ENCODE measurements at regions not wholly inside any gene's neighbourhood (a gene's known extent, or its start where the extent isn't known, plus 50 kb on each side); places are given as distances from the start of the nearest gene placed in this dataset.

DNA sequence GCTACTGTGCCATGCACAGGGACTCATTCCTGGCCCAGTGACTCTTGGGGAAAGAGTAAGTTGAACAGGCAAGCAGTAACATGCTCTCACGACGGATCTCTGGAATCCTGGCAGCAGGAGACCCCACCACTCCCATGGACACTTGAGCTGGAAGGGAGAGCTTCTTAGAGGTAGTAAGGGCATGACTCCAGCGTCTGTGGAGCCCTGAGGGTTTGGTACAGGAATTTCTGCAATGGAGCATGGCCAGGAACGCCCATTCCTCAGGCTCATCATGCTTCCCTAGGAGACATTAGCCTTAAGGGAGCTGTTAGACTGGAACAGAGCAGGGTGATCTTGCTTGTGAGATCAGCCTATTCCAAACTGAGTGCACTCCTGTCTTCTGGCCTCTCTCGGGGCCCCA is 212.9 kb downstream of the MAT2B start:
- no peaks in the 10 kb centered on the region for H3K4me1 ChIP-seq (ENCODE audit: insufficient read depth)
- H3K9me3 ChIP-seq (ENCODE audit: low read depth) = no peaks in the 10 kb centered on the region
- no peak for DNase-seq
- in situ Hi-C loops (cut with MboI) = no loop called here
- no peak overlapping the region for H2AFZ ChIP-seq
- H4K20me1 ChIP-seq (ENCODE audit: insufficient read depth) = no peaks in the 10 kb centered on the region
- H3K4me2 ChIP-seq (ENCODE audit: unreplicated experiment) = no peak overlapping the region
- no peak overlapping the region for H3K27ac ChIP-seq
- no peak for TF ChIP-seq EZH2phosphoT487 (IDR thresholded peaks at IDR 0.05; ENCODE audit: insufficient read depth, low read depth)
- TF ChIP-seq EZH2 (IDR thresholded peaks at IDR 0.05; ENCODE audit: insufficient read depth, poor library complexity, severe bottlenecking) = no peak
- H3K36me3 ChIP-seq (ENCODE audit: low read depth) = no peaks in the 10 kb centered on the region
- 34 to 37% methylated on average over 5 of the region's 5 CpGs for WGBS, 2 experiments (ENCODE audit: low coverage in 1 of 2, low lambda C conversion rate in 2 of 2, missing lambda C conversion rate in 2 of 2)
- no peaks in the 10 kb centered on the region for H3K9me2 ChIP-seq (ENCODE audit: insufficient read depth)
- no peaks in the 10 kb centered on the region for H3F3A ChIP-seq (ENCODE audit: insufficient read depth)
- H3K9ac ChIP-seq = no peak overlapping the region
- H3K4me3 ChIP-seq = no peak overlapping the region
- no peaks in the 10 kb centered on the region for H3K79me2 ChIP-seq (ENCODE audit: insufficient read depth)
- no peaks in the 10 kb centered on the region for H3K27me3 ChIP-seq (replicated peaks; ENCODE audit: insufficient read depth)

DNA sequence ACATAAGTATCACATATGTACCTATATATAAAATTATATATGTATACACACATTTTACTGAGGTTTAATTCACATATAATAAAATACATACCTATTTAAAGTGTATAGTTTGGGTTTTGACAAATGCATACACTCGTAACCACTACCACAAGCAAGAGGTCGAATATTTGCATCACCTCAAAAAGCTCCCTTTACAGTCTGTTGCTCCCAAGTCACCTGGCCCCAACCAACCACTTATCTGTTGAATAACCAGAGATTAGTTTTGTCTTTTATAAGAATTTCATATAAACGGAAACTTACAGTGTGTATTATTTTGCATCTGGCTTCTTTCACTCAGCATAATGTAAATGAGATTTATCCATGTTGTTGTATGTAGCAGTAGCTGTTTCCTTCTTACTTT is 218.9 kb downstream of the MAT2B start:
- Histone ChIP-seq H3K36me3 (ENCODE audit: low read depth) (no peaks in the 10 kb centered on the region), H4K20me1 (ENCODE audit: insufficient read depth) (no peaks in the 10 kb centered on the region), H3K4me1 (ENCODE audit: insufficient read depth) (no peaks in the 10 kb centered on the region), H3K9ac (no peak overlapping the region), H3F3A (ENCODE audit: insufficient read depth) (no peaks in the 10 kb centered on the region), H3K27ac (no peak overlapping the region), H3K4me3 (no peak overlapping the region), H3K79me2 (ENCODE audit: insufficient read depth) (no peaks in the 10 kb centered on the region), H3K9me2 (ENCODE audit: insufficient read depth) (no peaks in the 10 kb centered on the region), H3K9me3 (ENCODE audit: low read depth) (no peaks in the 10 kb centered on the region), H3K4me2 (ENCODE audit: unreplicated experiment) (no peak overlapping the region), H3K27me3 (replicated peaks; ENCODE audit: insufficient read depth) (no peaks in the 10 kb centered on the region), H2AFZ (no peak overlapping the region)
- in situ Hi-C loops (cut with MboI) = no loop called here
- no peak for DNase-seq
- 72 to 80% methylated on average over 3 of the region's 3 CpGs for WGBS, 2 experiments (ENCODE audit: low coverage in 1 of 2, low lambda C conversion rate in 2 of 2, missing lambda C conversion rate in 2 of 2)
- no peak for TF ChIP-seq EZH2 (IDR thresholded peaks at IDR 0.05; ENCODE audit: insufficient read depth, poor library complexity, severe bottlenecking)
- TF ChIP-seq EZH2phosphoT487 (IDR thresholded peaks at IDR 0.05; ENCODE audit: insufficient read depth, low read depth) = no peak

DNA sequence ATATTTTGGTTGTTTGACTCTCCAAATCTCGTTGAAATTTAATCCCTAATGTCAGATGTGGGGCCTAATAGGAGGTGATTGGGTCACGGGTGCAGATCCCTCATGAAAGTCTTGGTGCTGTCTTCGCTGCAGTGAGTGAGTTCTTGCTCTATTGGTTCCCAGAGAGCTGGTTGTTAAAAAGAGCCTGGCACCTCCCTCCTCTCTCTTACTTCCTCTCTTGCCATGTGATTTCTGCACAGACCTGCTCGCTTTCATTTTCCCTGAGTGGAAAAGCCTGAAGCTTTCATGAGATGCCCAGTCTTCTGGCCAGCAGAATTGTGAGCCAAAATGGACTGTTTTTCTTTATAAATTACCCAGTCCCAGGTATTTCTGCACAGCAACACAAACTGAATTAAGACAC is 221.6 kb downstream of the MAT2B start:
- no peaks in the 10 kb centered on the region for H3K79me2 ChIP-seq (ENCODE audit: insufficient read depth)
- H3K27me3 ChIP-seq (replicated peaks; ENCODE audit: insufficient read depth) = no peaks in the 10 kb centered on the region
- DNase-seq = no peak
- no peak overlapping the region for H3K4me2 ChIP-seq (ENCODE audit: unreplicated experiment)
- no peaks in the 10 kb centered on the region for H3K36me3 ChIP-seq (ENCODE audit: low read depth)
- H3K9me3 ChIP-seq (ENCODE audit: low read depth) = no peaks in the 10 kb centered on the region
- no peaks in the 10 kb centered on the region for H3F3A ChIP-seq (ENCODE audit: insufficient read depth)
- H3K4me1 ChIP-seq (ENCODE audit: insufficient read depth) = no peaks in the 10 kb centered on the region
- no peaks in the 10 kb centered on the region for H4K20me1 ChIP-seq (ENCODE audit: insufficient read depth)
- H3K4me3 ChIP-seq = no peak overlapping the region
- H2AFZ ChIP-seq = no peak overlapping the region
- WGBS, 2 experiments (ENCODE audit: low coverage in 1 of 2, low lambda C conversion rate in 2 of 2, missing lambda C conversion rate in 2 of 2) = 43 to 54% methylated on average over 4 of the region's 4 CpGs
- in situ Hi-C loops (cut with MboI) = no loop called here
- no peaks in the 10 kb centered on the region for H3K9me2 ChIP-seq (ENCODE audit: insufficient read depth)
- TF ChIP-seq EZH2 (IDR thresholded peaks at IDR 0.05; ENCODE audit: insufficient read depth, poor library complexity, severe bottlenecking) = no peak
- TF ChIP-seq EZH2phosphoT487 (IDR thresholded peaks at IDR 0.05; ENCODE audit: insufficient read depth, low read depth) = no peak
- no peak overlapping the region for H3K27ac ChIP-seq
- no peak overlapping the region for H3K9ac ChIP-seq

DNA sequence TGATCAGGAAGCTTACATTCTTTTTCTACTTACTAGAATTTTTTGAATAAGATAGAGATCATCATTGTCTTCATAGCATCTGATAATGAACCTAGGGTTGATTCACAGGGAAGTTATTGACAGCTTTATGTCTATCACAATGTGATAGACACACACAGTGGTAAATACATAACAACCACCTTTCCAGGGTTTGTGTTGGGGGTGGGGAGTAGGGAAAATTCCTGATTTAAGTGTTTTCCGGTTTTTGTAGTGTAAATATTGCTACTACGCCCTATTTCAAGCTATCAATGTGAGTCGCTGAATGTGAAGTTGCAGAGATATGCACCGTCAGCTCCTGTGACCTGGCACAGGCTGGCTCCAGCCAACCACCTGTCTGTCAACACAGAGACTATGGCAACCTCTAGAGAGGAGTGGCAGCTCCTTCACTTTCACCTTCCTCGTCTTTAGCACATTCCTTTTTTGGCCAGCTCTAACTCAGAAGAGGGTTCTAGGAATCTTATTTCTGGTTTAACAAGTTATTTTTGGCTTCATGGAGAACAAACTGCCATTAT is 224.9 kb downstream of the MAT2B start:
- Histone ChIP-seq H3K27ac (no peak overlapping the region), H3K27me3 (replicated peaks; ENCODE audit: insufficient read depth) (peaks cover 5% of the 10 kb centered on the region), H3K9ac (no peak overlapping the region), H4K20me1 (ENCODE audit: insufficient read depth) (no peaks in the 10 kb centered on the region), H3K4me1 (ENCODE audit: insufficient read depth) (no peaks in the 10 kb centered on the region), H3K36me3 (ENCODE audit: low read depth) (no peaks in the 10 kb centered on the region), H3K79me2 (ENCODE audit: insufficient read depth) (no peaks in the 10 kb centered on the region), H3K9me2 (ENCODE audit: insufficient read depth) (no peaks in the 10 kb centered on the region), H3K4me3 (no peak overlapping the region), H3K4me2 (ENCODE audit: unreplicated experiment) (no peak overlapping the region), H3K9me3 (ENCODE audit: low read depth) (no peaks in the 10 kb centered on the region), H3F3A (ENCODE audit: insufficient read depth) (no peaks in the 10 kb centered on the region), H2AFZ (no peak overlapping the region)
- no peak for TF ChIP-seq EZH2phosphoT487 (IDR thresholded peaks at IDR 0.05; ENCODE audit: insufficient read depth, low read depth)
- TF ChIP-seq EZH2 (IDR thresholded peaks at IDR 0.05; ENCODE audit: insufficient read depth, poor library complexity, severe bottlenecking) = no peak
- DNase-seq = no peak
- in situ Hi-C loops (cut with MboI) = no loop called here
- 68% methylated on average over 5 of the region's 5 CpGs for WGBS, 2 experiments (ENCODE audit: low coverage in 1 of 2, low lambda C conversion rate in 2 of 2, missing lambda C conversion rate in 2 of 2)

GRCh38 chr5:163731256-163731655 is 225.8 kb downstream of the MAT2B start:
- H3K27ac ChIP-seq = no peak overlapping the region
- no peaks in the 10 kb centered on the region for H3K9me3 ChIP-seq (ENCODE audit: low read depth)
- H3K4me1 ChIP-seq (ENCODE audit: insufficient read depth) = no peaks in the 10 kb centered on the region
- no peaks in the 10 kb centered on the region for H3K9me2 ChIP-seq (ENCODE audit: insufficient read depth)
- WGBS, 2 experiments (ENCODE audit: low coverage in 1 of 2, low lambda C conversion rate in 2 of 2, missing lambda C conversion rate in 2 of 2) = 76 to 80% methylated on average over 2 of the region's 2 CpGs
- in situ Hi-C loops (cut with MboI) = no loop called here
- no peaks in the 10 kb centered on the region for H3K79me2 ChIP-seq (ENCODE audit: insufficient read depth)
- H2AFZ ChIP-seq = no peak overlapping the region
- no peaks in the 10 kb centered on the region for H3K36me3 ChIP-seq (ENCODE audit: low read depth)
- no peak overlapping the region for H3K4me3 ChIP-seq
- no peak overlapping the region for H3K4me2 ChIP-seq (ENCODE audit: unreplicated experiment)
- DNase-seq = no peak
- H3K27me3 ChIP-seq (replicated peaks; ENCODE audit: insufficient read depth) = peaks cover 5% of the 10 kb centered on the region
- no peak overlapping the region for H3K9ac ChIP-seq
- no peaks in the 10 kb centered on the region for H4K20me1 ChIP-seq (ENCODE audit: insufficient read depth)
- TF ChIP-seq EZH2phosphoT487 (IDR thresholded peaks at IDR 0.05; ENCODE audit: insufficient read depth, low read depth) (no peak), EZH2 (IDR thresholded peaks at IDR 0.05; ENCODE audit: insufficient read depth, poor library complexity, severe bottlenecking) (no peak)
- no peaks in the 10 kb centered on the region for H3F3A ChIP-seq (ENCODE audit: insufficient read depth)
